AG04450 (cell line): ENCODE measurements at regions not wholly inside any gene's neighbourhood (a gene's known extent, or its start where the extent isn't known, plus 50 kb on each side); places are given as distances from the start of the nearest gene placed in this dataset.

Source experiments
- CTCF ChIA-PET: fragments of 300-600, 350-600 bp; formaldehyde crosslinking; extraction: SDS; loops from one replicate; lab custom pipeline; 2022; ENCODE audit warnings: antibody characterized with exemption, inconsistent platforms; lab: Charles Lee
- POLR2A ChIA-PET: fragments of 350-600 bp; formaldehyde crosslinking; extraction: SDS; loops from one replicate; lab custom pipeline; 2021; ENCODE audit warnings: antibody characterized with exemption, inconsistent platforms; lab: Yijun Ruan, JAX
- DNase-seq: peaks from one replicate; pipeline ENCODE4 v3.0.0-alpha.2; 2011; ENCODE audit warnings: low read depth, low spot score
- H3K27ac ChIP-seq: one replicate; pipeline ENCODE4 v1.5.1; 2012; ENCODE audit warnings: low read depth, low read length, control low read depth
- H3K27me3 ChIP-seq: one replicate; pipeline ENCODE4 v1.6.0; 2012; ENCODE audit warnings: low read length; ENCODE audit not compliant: control insufficient read depth, insufficient read depth
- H3K4me3 ChIP-seq: 2 replicates; pipeline ENCODE4 v1.5.1; 2011; ENCODE audit warnings: mild to moderate bottlenecking, low read depth, low read length, control low read depth
- H3K9me3 ChIP-seq: 2 replicates; pipeline ENCODE4 v1.5.1; 2012; ENCODE audit warnings: low read length; ENCODE audit not compliant: control insufficient read depth, insufficient read depth
- TF ChIP-seq, protein P1 (sequence below): IDR thresholded peaks from 2 replicates; pipeline ENCODE4 v1.5.1; 2011; ENCODE audit warnings: low read depth, low read length, control low read depth, inconsistent platforms

- H3K27ac ChIP-seq = no peak overlapping the region
- ChIA-PET CTCF (no interaction called here), POLR2A (no interaction called here)
- peaks cover 70% of the 10 kb centered on the region for H3K9me3 ChIP-seq
- no peak overlapping the region for H3K4me3 ChIP-seq
- DNase-seq = no peak
- TF ChIP-seq, protein P1, sequence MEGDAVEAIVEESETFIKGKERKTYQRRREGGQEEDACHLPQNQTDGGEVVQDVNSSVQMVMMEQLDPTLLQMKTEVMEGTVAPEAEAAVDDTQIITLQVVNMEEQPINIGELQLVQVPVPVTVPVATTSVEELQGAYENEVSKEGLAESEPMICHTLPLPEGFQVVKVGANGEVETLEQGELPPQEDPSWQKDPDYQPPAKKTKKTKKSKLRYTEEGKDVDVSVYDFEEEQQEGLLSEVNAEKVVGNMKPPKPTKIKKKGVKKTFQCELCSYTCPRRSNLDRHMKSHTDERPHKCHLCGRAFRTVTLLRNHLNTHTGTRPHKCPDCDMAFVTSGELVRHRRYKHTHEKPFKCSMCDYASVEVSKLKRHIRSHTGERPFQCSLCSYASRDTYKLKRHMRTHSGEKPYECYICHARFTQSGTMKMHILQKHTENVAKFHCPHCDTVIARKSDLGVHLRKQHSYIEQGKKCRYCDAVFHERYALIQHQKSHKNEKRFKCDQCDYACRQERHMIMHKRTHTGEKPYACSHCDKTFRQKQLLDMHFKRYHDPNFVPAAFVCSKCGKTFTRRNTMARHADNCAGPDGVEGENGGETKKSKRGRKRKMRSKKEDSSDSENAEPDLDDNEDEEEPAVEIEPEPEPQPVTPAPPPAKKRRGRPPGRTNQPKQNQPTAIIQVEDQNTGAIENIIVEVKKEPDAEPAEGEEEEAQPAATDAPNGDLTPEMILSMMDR = no peak
- H3K27me3 ChIP-seq = no peaks in the 10 kb centered on the region
Observed at GRCh38 chr7:156175003-156175402, 362.7 kb upstream of the SHH start.

DNA sequence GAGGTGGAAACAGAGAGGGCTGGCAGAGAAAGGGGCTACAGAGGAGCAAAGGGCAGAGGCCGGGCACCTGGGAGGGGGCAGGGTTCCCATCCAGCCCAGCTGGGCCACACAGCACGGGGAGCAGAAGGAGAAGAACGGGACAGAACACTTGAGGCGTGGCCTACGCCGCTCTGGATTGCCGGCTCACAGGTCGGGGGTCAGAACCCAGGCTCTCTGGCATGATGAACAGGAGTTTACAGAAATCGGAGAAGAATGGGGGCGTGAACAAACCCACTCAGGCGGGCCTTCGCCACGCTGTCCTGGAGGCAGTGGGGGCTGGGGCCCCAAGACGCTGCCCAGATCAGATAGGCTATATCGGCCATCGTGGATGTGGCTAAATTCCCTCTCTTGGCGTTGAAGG, 362.2 kb upstream of the SHH start:
- no peaks in the 10 kb centered on the region for H3K27me3 ChIP-seq
- TF ChIP-seq, protein P1 = no peak
- DNase-seq = no peak
- H3K27ac ChIP-seq = no peak overlapping the region
- H3K4me3 ChIP-seq = no peak overlapping the region
- peaks cover 72% of the 10 kb centered on the region for H3K9me3 ChIP-seq
- ChIA-PET CTCF (no interaction called here), POLR2A (no interaction called here)

GRCh38 chr7:156173748-156174353, 361.6 kb upstream of the SHH start:
- CTCF ChIA-PET = no interaction called here
- no peak for DNase-seq
- POLR2A ChIA-PET = no interaction called here

GRCh38 chr7:156173346-156173745, 361.1 kb upstream of the SHH start:
- POLR2A ChIA-PET = no interaction called here
- no peak for DNase-seq
- CTCF ChIA-PET = no interaction called here
- TF ChIP-seq, protein P1 = no peak
- no peak overlapping the region for H3K27ac ChIP-seq
- no peaks in the 10 kb centered on the region for H3K27me3 ChIP-seq
- H3K4me3 ChIP-seq = no peak overlapping the region
- H3K9me3 ChIP-seq = peaks cover 67% of the 10 kb centered on the region

More at GRCh38 chr7:156173748-156174353, 361.6 kb upstream of the SHH start:
- TF ChIP-seq, protein P1 = no peak
- Histone ChIP-seq H3K9me3 (peaks cover 69% of the 10 kb centered on the region), H3K27ac (no peak overlapping the region), H3K27me3 (no peaks in the 10 kb centered on the region), H3K4me3 (no peak overlapping the region)

GRCh38 chr7:156172638-156173037, 360.4 kb upstream of the SHH start:
- ChIA-PET CTCF (no interaction called here), POLR2A (no interaction called here)
- no peak for DNase-seq
- no peak overlapping the region for H3K27ac ChIP-seq
- peaks cover 70% of the 10 kb centered on the region for H3K9me3 ChIP-seq
- no peak overlapping the region for H3K4me3 ChIP-seq
- H3K27me3 ChIP-seq = no peaks in the 10 kb centered on the region
- TF ChIP-seq, protein P1 = no peak
